COLO668 (cell line): ENCODE measurements at regions not wholly inside any gene's neighbourhood (a gene's known extent, or its start where the extent isn't known, plus 50 kb on each side); places are given as distances from the start of the nearest gene placed in this dataset.

Source experiments
- DNase-seq: peaks from one replicate; lab custom pipeline; 2025; ENCODE audit not compliant: unreplicated experiment; lab: John Stamatoyannopoulos, UW

- no peak for DNase-seq
Observed at GRCh38 chr5:158079097-158079496, 220.2 kb upstream of the CLINT1 start.

GRCh38 chr5:158074992-158075769 is 216.2 kb upstream of the CLINT1 start:
- peak; percentile 19 for DNase-seq

- DNase-seq: no peak
Observed at GRCh38 chr5:158074597-158074991, 215.6 kb upstream of the CLINT1 start.

GRCh38 chr5:158070859-158071258 is 211.9 kb upstream of the CLINT1 start:
- no peak for DNase-seq

- no peak for DNase-seq
Observed at GRCh38 chr5:158069838-158070237, 210.9 kb upstream of the CLINT1 start.

- no peak for DNase-seq
Observed at GRCh38 chr5:158068964-158069363, 210.0 kb upstream of the CLINT1 start.

GRCh38 chr5:158066076-158066475 is 207.1 kb upstream of the CLINT1 start:
- no peak for DNase-seq

GRCh38 chr5:158064334-158065123 is 205.6 kb upstream of the CLINT1 start:
- DNase-seq: no peak

- no peak for DNase-seq
Observed at GRCh38 chr5:158063052-158063451, 204.1 kb upstream of the CLINT1 start.

GRCh38 chr5:158061451-158061850 is 202.5 kb upstream of the CLINT1 start:
- DNase-seq: no peak

- DNase-seq: no peak
Observed at GRCh38 chr5:158060212-158060611, 201.3 kb upstream of the CLINT1 start.

- no peak for DNase-seq
Observed at GRCh38 chr5:158058208-158059120, 199.5 kb upstream of the CLINT1 start.

GRCh38 chr5:158056130-158056825 is 197.3 kb upstream of the CLINT1 start:
- no peak for DNase-seq

GRCh38 chr5:158055111-158055501 is 196.2 kb upstream of the CLINT1 start:
- no peak for DNase-seq

GRCh38 chr5:158054223-158055110 is 195.5 kb upstream of the CLINT1 start:
- DNase-seq: no peak

- DNase-seq: no peak
Observed at GRCh38 chr5:158051036-158051435, 192.1 kb upstream of the CLINT1 start.

GRCh38 chr5:158050421-158050820 is 191.5 kb upstream of the CLINT1 start:
- no peak for DNase-seq

GRCh38 chr5:158049459-158049858 is 190.5 kb upstream of the CLINT1 start:
- DNase-seq: no peak

GRCh38 chr5:158045696-158046095 is 186.8 kb upstream of the CLINT1 start:
- no peak for DNase-seq

- DNase-seq: no peak
Observed at GRCh38 chr5:158039911-158040347, 181.0 kb upstream of the CLINT1 start.
